ELR (cell line): ENCODE measurements at regions not wholly inside any gene's neighbourhood (a gene's known extent, or its start where the extent isn't known, plus 50 kb on each side); places are given as distances from the start of the nearest gene placed in this dataset.
"Not testable (repeated sequence)": the region's sequence is repeated elsewhere in the genome, so short reads cannot be mapped to it uniquely, and the experiment has no call there.

ENCODE experiments used
- DNase-seq: peaks from one replicate; pipeline ENCODE4 v3.0.0-alpha.2; 2015; ENCODE audit warnings: low read depth

- no peak for DNase-seq
Observed at GRCh38 chrY:12212394-12212793, 488.6 kb upstream of the USP9Y start.

- DNase-seq = no peak
Observed at GRCh38 chrY:12215564-12216022, 485.4 kb upstream of the USP9Y start.

DNA sequence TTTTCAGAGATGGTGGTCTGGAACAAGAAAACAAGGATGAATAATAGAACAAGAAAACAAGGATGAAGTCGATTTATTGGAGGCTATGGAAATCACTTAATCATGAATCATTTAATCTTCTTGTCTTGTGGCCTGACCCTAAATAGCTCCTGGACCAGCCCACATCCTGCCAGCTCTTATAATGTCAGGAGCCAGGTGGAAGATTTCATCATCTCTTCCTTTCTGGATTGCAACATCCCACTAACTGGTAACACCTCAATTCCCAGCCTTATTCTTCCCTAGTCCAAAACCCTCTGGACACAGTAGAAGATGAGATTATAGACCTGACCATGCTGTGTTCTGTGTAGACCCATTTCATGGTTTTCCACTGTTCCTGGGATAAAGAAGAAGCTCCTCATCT, 470.1 kb upstream of the USP9Y start:
- no peak for DNase-seq

- no peak for DNase-seq
Observed at GRCh38 chrY:12236399-12236798, 464.6 kb upstream of the USP9Y start.

GRCh38 chrY:12240326-12240725, 460.7 kb upstream of the USP9Y start:
- DNase-seq = not testable (repeated sequence)

DNA sequence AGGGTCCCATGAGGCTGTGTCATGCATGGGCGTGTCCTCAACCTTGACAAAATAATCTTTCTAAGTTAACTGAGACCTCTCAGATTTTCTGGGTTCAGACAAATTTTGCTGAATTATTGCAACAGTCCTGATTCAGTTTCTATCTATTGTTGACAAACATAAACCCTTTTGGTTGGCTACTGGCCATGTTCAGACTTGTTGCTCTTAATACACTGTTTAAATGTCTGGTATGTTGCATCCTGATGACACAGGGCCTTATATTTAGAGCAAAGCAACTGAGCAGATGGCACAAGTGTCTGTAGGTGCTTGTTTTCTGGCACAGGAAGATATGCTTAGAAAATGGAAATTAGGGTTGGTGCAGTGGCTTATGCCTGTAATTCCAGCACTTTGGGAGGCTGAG, 456.9 kb upstream of the USP9Y start:
- DNase-seq = no peak

- no peak for DNase-seq
Observed at GRCh38 chrY:12253756-12254155, 447.3 kb upstream of the USP9Y start.

GRCh38 chrY:12271162-12271561, 429.9 kb upstream of the USP9Y start:
- DNase-seq = no peak

- DNase-seq = no peak
Observed at GRCh38 chrY:12285608-12286007, 415.4 kb upstream of the USP9Y start.

DNA sequence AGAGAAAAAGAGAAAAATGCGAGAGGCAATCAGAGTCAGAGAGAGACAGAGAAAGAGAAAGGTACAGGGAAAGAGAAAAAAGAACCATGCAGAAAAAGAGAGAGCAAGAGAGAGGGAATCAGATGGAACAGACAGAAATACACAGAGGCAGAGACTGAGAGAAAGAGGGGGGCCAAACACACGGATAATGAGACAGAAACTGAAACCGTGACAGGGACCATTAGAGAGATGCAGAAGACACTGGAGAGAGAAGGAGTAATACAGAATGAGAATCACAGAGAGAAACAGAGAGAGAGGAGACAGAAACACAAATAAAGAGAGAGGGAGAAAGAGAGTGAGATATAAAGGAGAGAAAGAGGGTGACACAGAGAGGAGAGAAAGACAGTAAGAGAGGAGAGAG, 412.1 kb upstream of the USP9Y start:
- no peak for DNase-seq

- DNase-seq = no peak
Observed at GRCh38 chrY:12289415-12289814, 411.6 kb upstream of the USP9Y start.

- DNase-seq = no peak
Observed at GRCh38 chrY:12292542-12292941, 408.5 kb upstream of the USP9Y start.

DNA sequence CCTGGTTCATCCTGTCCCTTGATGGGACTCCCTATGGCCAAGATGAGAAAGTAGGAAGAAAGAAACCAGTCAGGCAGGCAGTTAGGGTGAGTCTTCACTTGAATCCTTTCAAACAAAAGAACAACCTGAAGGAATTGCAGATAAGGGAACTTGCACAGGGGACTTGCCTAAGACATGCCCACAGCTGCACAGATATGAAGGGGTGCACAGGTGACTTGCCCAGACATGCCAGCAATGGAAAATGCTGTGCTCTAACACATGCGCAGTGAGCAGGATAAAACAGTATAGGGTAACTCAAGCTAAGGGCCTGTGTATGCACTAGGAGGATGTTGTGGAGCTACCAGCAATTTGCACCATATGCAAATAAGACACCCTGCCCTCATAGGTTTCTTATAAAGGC, 404.6 kb upstream of the USP9Y start:
- no peak for DNase-seq

GRCh38 chrY:12299796-12300195, 401.2 kb upstream of the USP9Y start:
- not testable (repeated sequence) for DNase-seq

GRCh38 chrY:12303464-12303863, 397.6 kb upstream of the USP9Y start:
- no peak for DNase-seq

DNA sequence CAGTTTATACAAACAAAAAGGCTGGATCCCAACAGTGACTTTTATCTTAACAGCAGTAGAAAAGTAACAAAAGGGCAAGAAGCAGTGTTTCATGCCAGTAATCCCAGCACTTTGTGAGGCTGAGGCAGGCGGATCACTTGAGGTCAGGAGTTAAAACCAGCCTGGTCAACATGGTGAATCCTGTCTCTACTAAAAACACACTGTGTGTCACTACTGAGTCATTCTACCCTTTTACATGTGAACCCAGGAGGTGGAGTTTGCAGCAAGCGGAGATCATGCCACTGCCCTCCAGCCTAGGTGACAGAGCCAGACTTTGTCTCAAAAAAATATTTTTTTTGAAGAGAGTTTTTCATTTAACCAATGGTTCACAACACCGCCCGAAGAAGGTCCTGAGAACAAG, 395.6 kb upstream of the USP9Y start:
- no peak for DNase-seq

DNA sequence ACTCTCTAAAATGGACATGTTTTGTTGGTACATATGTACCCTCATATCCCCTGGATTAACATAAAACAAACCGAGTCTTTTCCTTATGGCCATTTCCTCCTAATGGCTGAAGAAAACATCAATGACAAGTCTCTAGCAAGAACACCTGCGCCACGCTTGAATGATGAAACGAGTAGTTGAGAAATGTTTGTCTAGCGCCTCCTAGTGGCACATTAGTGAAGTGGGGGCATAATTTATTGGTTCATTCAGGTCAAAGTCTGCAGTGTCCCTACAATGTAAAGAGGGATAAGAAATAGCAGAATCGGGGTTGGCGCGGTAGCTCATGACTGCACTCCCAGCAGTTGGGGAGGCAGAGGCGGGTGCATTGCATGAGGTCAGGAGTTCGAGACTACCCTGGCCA, 391.8 kb upstream of the USP9Y start:
- peak; percentile 2 for DNase-seq

DNA sequence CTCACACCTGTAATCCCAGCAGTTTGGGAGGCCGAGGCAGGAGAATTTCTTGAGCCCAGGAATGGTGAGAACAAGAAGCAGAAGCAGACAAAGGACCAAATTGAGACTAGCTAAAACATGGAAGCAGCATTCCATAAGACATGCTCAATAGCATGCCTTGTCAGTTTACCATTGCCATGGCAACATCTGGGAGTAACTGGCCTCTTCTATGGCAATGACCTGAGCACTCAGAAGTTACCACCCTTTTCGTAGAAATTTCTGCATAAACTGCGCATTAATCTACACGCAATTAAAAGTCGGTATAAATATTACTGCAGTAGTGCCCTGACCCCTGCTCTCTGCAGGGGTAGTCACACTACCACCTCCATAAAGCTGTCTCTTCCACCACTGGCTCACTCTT, 390.2 kb upstream of the USP9Y start:
- no peak for DNase-seq

DNA sequence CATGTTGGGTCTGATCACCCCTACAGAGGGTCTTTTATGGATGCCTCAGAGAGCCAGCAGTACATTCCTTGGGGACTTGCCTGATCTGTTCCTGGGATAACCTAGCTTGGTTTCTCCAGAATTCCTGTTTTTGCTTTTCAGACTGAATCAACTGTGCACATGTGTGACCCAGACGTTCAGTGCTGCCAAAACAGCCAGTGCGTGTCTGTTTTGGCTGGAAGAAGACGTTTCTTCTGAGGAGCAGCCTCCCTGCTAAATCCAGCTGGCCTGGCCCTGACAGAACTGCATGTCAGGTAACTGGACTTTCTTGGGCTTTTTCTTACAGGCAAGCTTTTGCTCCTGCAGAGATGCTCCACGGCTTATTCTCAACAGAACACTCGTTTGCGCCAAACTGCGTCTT, 373.3 kb upstream of the USP9Y start:
- no peak for DNase-seq

- DNase-seq = not testable (repeated sequence)
Observed at GRCh38 chrY:12331917-12332316, 369.1 kb upstream of the USP9Y start.

- no peak for DNase-seq
Observed at GRCh38 chrY:12343211-12343610, 357.8 kb upstream of the USP9Y start.

DNA sequence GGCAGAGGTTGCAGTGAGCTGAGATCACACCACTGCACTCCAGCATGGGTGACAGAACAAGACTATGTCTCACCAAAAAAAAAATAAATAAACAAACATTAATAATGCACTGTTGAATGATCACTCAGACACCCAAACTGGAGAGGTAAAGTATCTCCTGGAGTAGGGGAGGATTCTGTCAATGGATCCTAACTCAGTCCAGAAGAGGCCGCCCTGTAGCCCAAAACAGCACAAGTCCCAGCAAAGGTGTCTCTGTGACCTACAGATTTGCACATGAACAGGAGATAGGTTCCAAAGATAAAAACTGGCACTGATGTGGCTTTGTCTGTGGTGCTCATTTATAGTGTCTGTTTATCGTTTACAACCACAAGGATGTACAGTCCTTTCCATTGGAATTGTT, 352.9 kb upstream of the USP9Y start:
- DNase-seq = no peak

- no peak for DNase-seq
Observed at GRCh38 chrY:12357204-12357603, 343.8 kb upstream of the USP9Y start.

DNA sequence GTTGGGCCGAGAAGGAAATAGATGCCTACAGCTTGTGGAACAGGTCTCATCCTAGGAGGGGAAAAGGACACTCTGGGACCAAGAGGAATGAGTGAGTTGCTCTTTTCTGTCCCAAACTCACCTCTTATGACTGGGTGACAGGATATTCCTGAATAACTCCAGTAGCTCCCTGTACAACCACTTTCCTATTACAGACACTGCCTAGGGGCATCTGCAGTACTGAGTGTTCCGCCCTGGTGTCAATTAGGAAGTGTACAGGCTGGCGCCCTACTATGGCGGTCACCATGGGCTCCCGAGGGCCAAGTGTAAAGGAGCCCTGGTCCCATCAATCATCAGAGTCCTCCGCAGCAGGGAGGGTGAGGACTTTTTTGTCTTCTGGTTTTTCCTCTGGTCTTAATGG, 343.4 kb upstream of the USP9Y start:
- no peak for DNase-seq

DNA sequence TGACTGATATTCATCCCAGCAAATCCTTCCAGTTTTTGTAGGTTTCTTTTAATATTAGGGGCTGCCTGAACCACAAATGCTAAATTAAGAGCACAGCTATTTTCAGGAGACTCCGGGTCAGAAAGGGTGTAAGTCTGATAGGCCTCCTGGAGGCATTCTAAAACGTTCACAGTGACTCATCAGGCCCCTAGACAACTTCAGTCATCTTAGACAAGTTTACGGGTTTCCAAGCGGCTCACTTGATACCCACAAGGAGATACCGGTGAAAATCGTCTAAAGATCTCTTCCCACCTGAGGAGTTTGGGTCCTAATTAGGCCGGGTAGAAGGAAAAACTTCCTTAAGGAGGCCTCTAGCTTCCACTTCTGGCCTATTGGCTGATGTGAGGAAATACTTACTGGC, 342.7 kb upstream of the USP9Y start:
- DNase-seq = no peak
